Activated T-helper 1 cell treated with anti-CD3 and anti-CD28 coated beads, Interleukin-2, amount 50 U/mL, for 16 hours (primary cell): ENCODE measurements at regions not wholly inside any gene's neighbourhood (a gene's known extent, or its start where the extent isn't known, plus 50 kb on each side); places are given as distances from the start of the nearest gene placed in this dataset.
"Not testable (repeated sequence)": the region's sequence is repeated elsewhere in the genome, so short reads cannot be mapped to it uniquely, and the experiment has no call there.

Experiments
- DNase-seq, 2 donors: peaks; one replicate each; pipeline ENCODE4 v3.0.0-alpha.2; 2020; ENCODE audit warnings: low read depth in 1 of 2, low spot score in 1 of 2

GRCh38 chr4:178015046-178015445 lies 572.8 kb upstream of the AGA start:
- not testable (repeated sequence) for DNase-seq

- no peak for DNase-seq
Observed at GRCh38 chr4:178026999-178027398, 584.8 kb upstream of the AGA start.

GRCh38 chr4:178027796-178028195 lies 585.6 kb upstream of the AGA start:
- no peak for DNase-seq

- no peak for DNase-seq
Observed at GRCh38 chr4:178028481-178028880, 586.2 kb upstream of the AGA start.

- no peak for DNase-seq
Observed at GRCh38 chr4:178037459-178038214, 595.4 kb upstream of the AGA start.

GRCh38 chr4:178056996-178057395 lies 614.8 kb upstream of the AGA start:
- no peak for DNase-seq

- no peak for DNase-seq
Observed at GRCh38 chr4:178063568-178063967, 621.3 kb upstream of the AGA start.

GRCh38 chr4:178066338-178066941 lies 624.2 kb upstream of the AGA start:
- DNase-seq = no peak

- DNase-seq = no peak
Observed at GRCh38 chr4:178068136-178068535, 625.9 kb upstream of the AGA start.

GRCh38 chr4:178070163-178070562 lies 627.9 kb upstream of the AGA start:
- DNase-seq = no peak

GRCh38 chr4:178080312-178080711 lies 638.1 kb upstream of the AGA start:
- DNase-seq = no peak

- no peak for DNase-seq
Observed at GRCh38 chr4:178081176-178081575, 638.9 kb upstream of the AGA start.

- DNase-seq = no peak
Observed at GRCh38 chr4:178081896-178082295, 639.7 kb upstream of the AGA start.

- no peak for DNase-seq
Observed at GRCh38 chr4:178082906-178083305, 640.7 kb upstream of the AGA start.

GRCh38 chr4:178083968-178084367 lies 641.7 kb upstream of the AGA start:
- DNase-seq = no peak

- DNase-seq = no peak
Observed at GRCh38 chr4:178086320-178086719, 644.1 kb upstream of the AGA start.

- DNase-seq = no peak
Observed at GRCh38 chr4:178090640-178091411, 648.6 kb upstream of the AGA start.

- DNase-seq = no peak
Observed at GRCh38 chr4:178102139-178102538, 659.9 kb upstream of the AGA start.

GRCh38 chr4:178105242-178105641 lies 663.0 kb upstream of the AGA start:
- no peak for DNase-seq

- DNase-seq = no peak
Observed at GRCh38 chr4:178136736-178137345, 694.6 kb upstream of the AGA start.

GRCh38 chr4:178137732-178138471 lies 695.7 kb upstream of the AGA start:
- DNase-seq = no peak
